Stomach (tissue), 4 donors: ENCODE measurements at regions not wholly inside any gene's neighbourhood (a gene's known extent, or its start where the extent isn't known, plus 50 kb on each side); places are given as distances from the start of the nearest gene placed in this dataset.

Experiments used
- EP300 ChIP-seq: sonication (generic); formaldehyde crosslinking; IDR thresholded peaks from one replicate; pipeline ENCODE4 v1.6.1; 2017; ENCODE audit warnings: antibody characterized with exemption
- TF ChIP-seq, protein P1 (sequence below), 7 experiments: fragments of 450-650 bp in 4 of 7; fragments of 200-600 bp in 3 of 7; sonication (generic) in 3 of 7; IDR thresholded peaks; one replicate each; pipeline ENCODE4 v1.5.1; 2016 to 2019; ENCODE audit warnings: antibody characterized with exemption in 7 of 7, control low read depth in 2 of 7, mild to moderate bottlenecking in 1 of 7

DNA sequence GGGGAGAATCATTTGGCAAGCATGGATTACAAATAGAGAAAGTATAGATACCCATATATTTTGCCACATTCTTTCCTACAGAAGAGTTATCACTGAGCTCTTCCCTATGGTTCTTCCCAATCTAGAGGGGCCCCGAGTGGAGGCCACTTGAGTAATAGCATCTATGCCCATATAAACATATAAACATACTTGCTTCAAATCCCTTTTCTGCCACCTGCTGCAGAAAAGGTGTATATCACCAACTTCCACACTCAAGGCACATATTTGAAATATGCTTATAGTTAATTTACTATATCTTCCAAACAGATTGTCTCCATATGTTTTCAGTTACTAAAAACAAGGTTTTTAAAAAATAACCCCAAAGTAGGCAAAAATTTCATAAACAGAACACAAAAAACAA lies 642.8 kb upstream of the DIPK2B start:
- TF ChIP-seq, protein P1, sequence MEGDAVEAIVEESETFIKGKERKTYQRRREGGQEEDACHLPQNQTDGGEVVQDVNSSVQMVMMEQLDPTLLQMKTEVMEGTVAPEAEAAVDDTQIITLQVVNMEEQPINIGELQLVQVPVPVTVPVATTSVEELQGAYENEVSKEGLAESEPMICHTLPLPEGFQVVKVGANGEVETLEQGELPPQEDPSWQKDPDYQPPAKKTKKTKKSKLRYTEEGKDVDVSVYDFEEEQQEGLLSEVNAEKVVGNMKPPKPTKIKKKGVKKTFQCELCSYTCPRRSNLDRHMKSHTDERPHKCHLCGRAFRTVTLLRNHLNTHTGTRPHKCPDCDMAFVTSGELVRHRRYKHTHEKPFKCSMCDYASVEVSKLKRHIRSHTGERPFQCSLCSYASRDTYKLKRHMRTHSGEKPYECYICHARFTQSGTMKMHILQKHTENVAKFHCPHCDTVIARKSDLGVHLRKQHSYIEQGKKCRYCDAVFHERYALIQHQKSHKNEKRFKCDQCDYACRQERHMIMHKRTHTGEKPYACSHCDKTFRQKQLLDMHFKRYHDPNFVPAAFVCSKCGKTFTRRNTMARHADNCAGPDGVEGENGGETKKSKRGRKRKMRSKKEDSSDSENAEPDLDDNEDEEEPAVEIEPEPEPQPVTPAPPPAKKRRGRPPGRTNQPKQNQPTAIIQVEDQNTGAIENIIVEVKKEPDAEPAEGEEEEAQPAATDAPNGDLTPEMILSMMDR (IDR thresholded peaks at IDR 0.05): no peak
- no peak for TF ChIP-seq EP300
